ENCODE measurements at regions not wholly inside any gene's neighbourhood (a gene's known extent, or its start where the extent isn't known, plus 50 kb on each side); places are given as distances from the start of the nearest gene placed in this dataset.

- Histone ChIP-seq H3K9me1 (ENCODE audit: control insufficient read depth, extremely low read depth, insufficient read depth, low read length) (no peaks in the 10 kb centered on the region), H4K20me1 (ENCODE audit: control insufficient read depth, extremely low read depth, insufficient read depth, low read length) (no peaks in the 10 kb centered on the region), H3K79me2 (ENCODE audit: control insufficient read depth, insufficient read depth, low read length) (no peaks in the 10 kb centered on the region), H3K4me3 (ENCODE audit: control insufficient read depth in 2 of 3, extremely low read depth in 1 of 3, insufficient read depth in 2 of 3, low read depth in 1 of 3, low read length in 3 of 3) (no peak overlapping the region), H3K36me3 (ENCODE audit: control insufficient read depth in 2 of 2, extremely low read depth in 1 of 2, insufficient read depth in 2 of 2, low read length in 2 of 2) (no peaks in the 10 kb centered on the region), H3K4me2 (ENCODE audit: control insufficient read depth, extremely low read depth, insufficient read depth, low read depth, low read length) (no peak overlapping the region), H3K27me3 (ENCODE audit: control insufficient read depth, extremely low read depth, insufficient read depth, low read length) (no peaks in the 10 kb centered on the region), H3K9me3 (ENCODE audit: control insufficient read depth, low read depth, low read length) (no peaks in the 10 kb centered on the region), H3K4me1 (ENCODE audit: control insufficient read depth, extremely low read depth, insufficient read depth, low read length) (no peaks in the 10 kb centered on the region), H2AFZ (ENCODE audit: control insufficient read depth, low read length) (no peak overlapping the region), H3K27ac (ENCODE audit: control insufficient read depth, insufficient read depth, low read length) (no peak overlapping the region), H3K9ac (ENCODE audit: control insufficient read depth, extremely low read depth, insufficient read depth, low read length) (no peak overlapping the region)
- FAIRE-seq (no peak), DNase-seq (ENCODE audit: low read depth, low spot score) (no peak)
- dilution Hi-C loops (cut with MboI; ENCODE audit: extremely low pct_ligation_motif_present, low sequenced_read_pairs), result no loop called here
- no peak for TF ChIP-seq CTCF (optimal IDR thresholded peaks at IDR 0.05 in 1 of 3, IDR thresholded peaks at IDR 0.05 in 1 of 3, conservative IDR thresholded peaks at IDR 0.05 in 1 of 3; ENCODE audit: extremely low read depth in 1 of 3, insufficient read depth in 2 of 3, low read length in 3 of 3)
- TF ChIP-seq EZH2 (IDR thresholded peaks at IDR 0.05; ENCODE audit: low read length), result no peak
Measured at GRCh38 chr10:28783087-28783486, 105.8 kb downstream of the BAMBI start.

- Histone ChIP-seq H3K27me3 (ENCODE audit: control insufficient read depth, extremely low read depth, insufficient read depth, low read length) (no peaks in the 10 kb centered on the region), H3K9ac (ENCODE audit: control insufficient read depth, extremely low read depth, insufficient read depth, low read length) (no peak overlapping the region), H3K36me3 (ENCODE audit: control insufficient read depth in 2 of 2, extremely low read depth in 1 of 2, insufficient read depth in 2 of 2, low read length in 2 of 2) (no peaks in the 10 kb centered on the region), H4K20me1 (ENCODE audit: control insufficient read depth, extremely low read depth, insufficient read depth, low read length) (no peaks in the 10 kb centered on the region), H3K4me3 (ENCODE audit: control insufficient read depth in 2 of 3, extremely low read depth in 1 of 3, insufficient read depth in 2 of 3, low read depth in 1 of 3, low read length in 3 of 3) (no peak overlapping the region), H3K27ac (ENCODE audit: control insufficient read depth, insufficient read depth, low read length) (no peak overlapping the region), H3K9me1 (ENCODE audit: control insufficient read depth, extremely low read depth, insufficient read depth, low read length) (no peaks in the 10 kb centered on the region), H3K4me1 (ENCODE audit: control insufficient read depth, extremely low read depth, insufficient read depth, low read length) (no peaks in the 10 kb centered on the region), H3K79me2 (ENCODE audit: control insufficient read depth, insufficient read depth, low read length) (no peaks in the 10 kb centered on the region), H2AFZ (ENCODE audit: control insufficient read depth, low read length) (no peak overlapping the region), H3K4me2 (ENCODE audit: control insufficient read depth, extremely low read depth, insufficient read depth, low read depth, low read length) (no peak overlapping the region), H3K9me3 (ENCODE audit: control insufficient read depth, low read depth, low read length) (no peaks in the 10 kb centered on the region)
- dilution Hi-C loops (cut with MboI; ENCODE audit: extremely low pct_ligation_motif_present, low sequenced_read_pairs), result no loop called here
- TF ChIP-seq CTCF (optimal IDR thresholded peaks at IDR 0.05 in 1 of 3, IDR thresholded peaks at IDR 0.05 in 1 of 3, conservative IDR thresholded peaks at IDR 0.05 in 1 of 3; ENCODE audit: extremely low read depth in 1 of 3, insufficient read depth in 2 of 3, low read length in 3 of 3) (no peak), EZH2 (IDR thresholded peaks at IDR 0.05; ENCODE audit: low read length) (no peak)
- DNase-seq (ENCODE audit: low read depth, low spot score) (no peak), FAIRE-seq (no peak)
Measured at GRCh38 chr10:28785018-28785417, 107.7 kb downstream of the BAMBI start.
